PC-9 (cell line): ENCODE measurements at regions not wholly inside any gene's neighbourhood (a gene's known extent, or its start where the extent isn't known, plus 50 kb on each side); places are given as distances from the start of the nearest gene placed in this dataset.

Source experiments
- BruUV-seq: library from RNA; stranded (reverse); fragments of 400-500 nt; replicated peaks from 2 replicates; lab custom pipeline; 2021; lab: Mats Ljungman, UMichigan
- CTCF ChIA-PET: fragments of 300-600 bp; sonication (Branson Sonifier 250); formaldehyde crosslinking; loops from one replicate; lab custom pipeline; 2022; ENCODE audit warnings: antibody characterized with exemption; lab: Charles Lee
- POLR2A ChIA-PET: fragments of 300-600 bp; sonication (Branson Sonifier 250); formaldehyde crosslinking; loops from one replicate; lab custom pipeline; 2022; ENCODE audit warnings: antibody characterized with exemption; ENCODE audit not compliant: unreplicated experiment; lab: Charles Lee
- DNase-seq, 2 experiments: peaks; one replicate each; pipeline versions ENCODE4 v3.0.0 to v3.0.0-alpha.2; 2015 to 2022; ENCODE audit warnings: mixed read lengths in 1 of 2
- H2AFZ ChIP-seq: fragments of 200-600 bp; sonication (generic); 2 replicates; pipeline ENCODE4 v1.8.1; 2017; ENCODE audit warnings: antibody characterized with exemption
- H3F3A ChIP-seq: fragments of 200-600 bp; sonication (generic); 2 replicates; pipeline ENCODE4 v1.8.1; 2017; ENCODE audit warnings: antibody characterized with exemption, mild to moderate bottlenecking, low read depth; ENCODE audit not compliant: insufficient read depth
- H3K27ac ChIP-seq: fragments of 200-600 bp; sonication (generic); 2 replicates; pipeline ENCODE4 v1.6.1; 2016; ENCODE audit warnings: mixed run types
- H3K27me3 ChIP-seq: fragments of 200-600 bp; sonication (generic); 2 replicates; pipeline ENCODE4 v1.6.1; 2016; ENCODE audit warnings: low read depth, mixed run types; ENCODE audit not compliant: insufficient read depth
- H3K36me3 ChIP-seq: fragments of 200-600 bp; sonication (generic); 2 replicates; pipeline ENCODE4 v1.6.1; 2016; ENCODE audit warnings: low read depth, mixed run types
- H3K4me1 ChIP-seq: fragments of 200-600 bp; sonication (generic); replicated peaks from 2 replicates; pipeline ENCODE4 v1.6.1; 2016; ENCODE audit warnings: mixed run types; ENCODE audit not compliant: insufficient read depth
- H3K4me2 ChIP-seq: fragments of 200-600 bp; sonication (generic); 2 replicates; pipeline ENCODE4 v1.6.1; 2017; ENCODE audit warnings: mixed run types
- H3K4me3 ChIP-seq: fragments of 200-600 bp; sonication (generic); 2 replicates; pipeline ENCODE4 v1.6.1; 2016; ENCODE audit warnings: mixed run types
- H3K79me2 ChIP-seq: fragments of 200-600 bp; sonication (generic); 2 replicates; pipeline ENCODE4 v1.6.1; 2017; ENCODE audit warnings: low read depth, mixed run types
- H3K9me2 ChIP-seq: fragments of 200-600 bp; sonication (generic); 2 replicates; pipeline ENCODE4 v1.8.1; 2017; ENCODE audit warnings: mild to moderate bottlenecking; ENCODE audit not compliant: insufficient read depth
- H3K9me3 ChIP-seq: fragments of 200-600 bp; sonication (generic); 2 replicates; pipeline ENCODE4 v1.8.1; 2016; ENCODE audit warnings: low read depth; ENCODE audit not compliant: insufficient read depth
- H4K20me1 ChIP-seq: fragments of 200-600 bp; sonication (generic); 2 replicates; pipeline ENCODE4 v1.8.1; 2017; ENCODE audit not compliant: insufficient read depth
- EZH2 ChIP-seq: fragments of 200-600 bp; sonication (generic); IDR thresholded peaks from 2 replicates; pipeline ENCODE4 v1.8.0; 2017; ENCODE audit warnings: antibody characterized with exemption, low read depth
- intact Hi-C: fragments of 100-400 bp; cut with micrococcal nuclease; formaldehyde crosslinking; loops from one replicate; pipeline ENCODE4 v1.10.0; 2022; ENCODE audit not compliant: unreplicated experiment
- TF ChIP-seq, protein P1 (sequence below): fragments of 200-600 bp; sonication (generic); conservative IDR thresholded peaks from 2 replicates; pipeline ENCODE4 v1.6.1; 2017; ENCODE audit warnings: mixed run types, antibody characterized with exemption, mild to moderate bottlenecking, moderate library complexity

DNA sequence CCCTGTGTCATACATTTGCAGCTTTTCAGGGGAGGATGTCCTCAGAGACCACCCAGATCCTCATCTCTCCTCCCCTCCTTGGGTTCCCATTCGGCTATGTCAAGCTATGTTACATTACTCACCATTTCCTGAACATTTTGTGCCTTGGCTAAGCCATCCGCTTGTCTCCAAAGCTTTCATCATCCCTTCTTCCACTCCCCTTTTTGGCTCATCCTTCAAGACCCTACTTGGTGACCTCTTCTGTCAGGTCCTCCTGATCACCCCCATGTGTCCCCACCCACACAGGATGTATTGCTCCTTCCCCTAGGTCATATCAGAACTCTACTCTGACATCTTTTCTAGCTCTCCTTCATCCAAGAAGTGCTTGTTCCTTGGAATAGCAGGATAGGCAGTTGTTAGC, 81.8 kb downstream of the BOD1 start:
- no peak overlapping the region for H3K4me3 ChIP-seq
- no peak for DNase-seq
- no peaks in the 10 kb centered on the region for H3K36me3 ChIP-seq
- no peaks in the 10 kb centered on the region for H3K27me3 ChIP-seq
- ChIA-PET POLR2A (no interaction called here), CTCF (interaction anchor here (0.7 kb wide), 1 partner anchor 735 kb away, joined by 3 read pairs; no protein-coding TSS in a partner anchor)
- no peaks in the 10 kb centered on the region for H3K79me2 ChIP-seq
- H3K9me2 ChIP-seq: no peaks in the 10 kb centered on the region
- intact Hi-C loops: no loop called here
- H3K9me3 ChIP-seq: 0 out of 2 replicates have a peak, but pooled peaks cover 3% of the 10 kb centered on the region
- no peak overlapping the region for H2AFZ ChIP-seq
- no peak overlapping the region for H3K27ac ChIP-seq
- H3K4me1 ChIP-seq: peaks cover 13% of the 10 kb centered on the region; the same call in 1 of the 2 replicates
- H3K4me2 ChIP-seq: no peak overlapping the region
- no TSS peak for BruUV-seq
- no peaks in the 10 kb centered on the region; the same call in 1 of the 2 replicates for H3F3A ChIP-seq
- TF ChIP-seq, protein P1, sequence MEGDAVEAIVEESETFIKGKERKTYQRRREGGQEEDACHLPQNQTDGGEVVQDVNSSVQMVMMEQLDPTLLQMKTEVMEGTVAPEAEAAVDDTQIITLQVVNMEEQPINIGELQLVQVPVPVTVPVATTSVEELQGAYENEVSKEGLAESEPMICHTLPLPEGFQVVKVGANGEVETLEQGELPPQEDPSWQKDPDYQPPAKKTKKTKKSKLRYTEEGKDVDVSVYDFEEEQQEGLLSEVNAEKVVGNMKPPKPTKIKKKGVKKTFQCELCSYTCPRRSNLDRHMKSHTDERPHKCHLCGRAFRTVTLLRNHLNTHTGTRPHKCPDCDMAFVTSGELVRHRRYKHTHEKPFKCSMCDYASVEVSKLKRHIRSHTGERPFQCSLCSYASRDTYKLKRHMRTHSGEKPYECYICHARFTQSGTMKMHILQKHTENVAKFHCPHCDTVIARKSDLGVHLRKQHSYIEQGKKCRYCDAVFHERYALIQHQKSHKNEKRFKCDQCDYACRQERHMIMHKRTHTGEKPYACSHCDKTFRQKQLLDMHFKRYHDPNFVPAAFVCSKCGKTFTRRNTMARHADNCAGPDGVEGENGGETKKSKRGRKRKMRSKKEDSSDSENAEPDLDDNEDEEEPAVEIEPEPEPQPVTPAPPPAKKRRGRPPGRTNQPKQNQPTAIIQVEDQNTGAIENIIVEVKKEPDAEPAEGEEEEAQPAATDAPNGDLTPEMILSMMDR: no peak
- no peak for TF ChIP-seq EZH2
- no peaks in the 10 kb centered on the region for H4K20me1 ChIP-seq

DNA sequence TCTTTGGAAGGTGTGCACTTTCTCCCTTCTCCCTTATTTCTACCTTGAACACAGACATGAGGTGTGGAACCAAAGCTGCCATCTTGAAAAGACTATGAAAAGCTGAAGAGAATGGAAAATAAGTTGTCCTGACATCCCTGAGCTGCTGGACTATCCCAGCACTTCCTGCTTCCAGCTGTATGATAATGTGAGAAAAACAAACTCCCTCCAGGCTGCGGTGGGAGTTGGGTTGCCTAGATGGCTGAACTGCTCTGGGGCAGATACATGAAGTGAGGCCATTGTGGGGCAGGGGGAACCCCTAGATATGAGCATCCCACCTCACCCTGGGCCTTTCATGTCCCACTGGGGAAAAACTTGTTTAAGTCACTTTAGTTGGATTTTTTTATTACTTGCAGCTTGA, 82.4 kb downstream of the BOD1 start:
- DNase-seq: no peak
- 0 out of 2 replicates have a peak, but pooled peaks cover 3% of the 10 kb centered on the region for H3K9me3 ChIP-seq
- H3K4me1 ChIP-seq: peaks cover 13% of the 10 kb centered on the region; the same call in 1 of the 2 replicates
- H3K79me2 ChIP-seq: no peaks in the 10 kb centered on the region
- POLR2A ChIA-PET: no interaction called here
- H3K27me3 ChIP-seq: no peaks in the 10 kb centered on the region
- no TSS peak for BruUV-seq
- no peak overlapping the region for H3K27ac ChIP-seq
- no peak overlapping the region for H3K4me3 ChIP-seq
- CTCF ChIA-PET: interaction anchor here (0.6 to 0.7 kb wide), 2 partner anchors 102 to 736 kb away, joined by 3 to 4 read pairs; no protein-coding TSS in a partner anchor
- no peaks in the 10 kb centered on the region for H3K9me2 ChIP-seq
- intact Hi-C loops: no loop called here
- no peaks in the 10 kb centered on the region; the same call in 1 of the 2 replicates for H3F3A ChIP-seq
- TF ChIP-seq, protein P1: no peak
- no peak for TF ChIP-seq EZH2
- no peak overlapping the region for H3K4me2 ChIP-seq
- no peak overlapping the region for H2AFZ ChIP-seq
- H4K20me1 ChIP-seq: no peaks in the 10 kb centered on the region
- H3K36me3 ChIP-seq: no peaks in the 10 kb centered on the region

DNA sequence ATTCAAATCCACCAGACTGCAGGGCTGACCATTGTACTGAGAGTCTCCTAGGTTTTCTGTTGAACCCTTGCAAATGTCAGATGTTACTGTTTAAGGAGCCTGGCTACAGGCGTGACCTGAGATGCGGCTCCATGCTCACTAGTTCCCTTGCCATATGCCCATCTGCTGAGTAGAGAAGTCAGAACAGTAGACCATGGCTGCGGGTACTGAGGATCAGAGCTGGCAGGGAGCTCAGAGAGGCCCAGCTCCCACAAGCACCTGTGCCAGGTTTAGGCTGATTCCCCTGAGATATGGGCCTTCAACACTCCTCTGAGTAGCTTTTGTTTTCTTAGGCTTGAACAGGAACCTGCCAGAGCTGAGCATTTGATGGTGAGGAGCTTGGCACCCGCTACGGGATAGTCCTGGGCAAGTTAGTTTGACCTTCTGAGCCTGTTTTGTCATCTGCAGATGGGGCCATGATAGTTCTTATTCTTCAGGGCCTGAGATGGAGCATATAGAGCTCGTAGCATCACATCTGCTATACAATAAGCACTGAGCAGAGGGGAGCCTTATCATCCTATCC, 83.7 kb downstream of the BOD1 start:
- Histone ChIP-seq H3K4me1 (peaks cover 13% of the 10 kb centered on the region; the same call in 1 of the 2 replicates), H3K27ac (no peak overlapping the region), H3K4me3 (no peak overlapping the region), H3K27me3 (no peaks in the 10 kb centered on the region), H3K9me3 (0 out of 2 replicates have a peak, but pooled peaks cover 3% of the 10 kb centered on the region), H3K9me2 (no peaks in the 10 kb centered on the region), H2AFZ (no peak overlapping the region), H3K4me2 (no peak overlapping the region), H3F3A (no peaks in the 10 kb centered on the region; the same call in 1 of the 2 replicates), H4K20me1 (no peaks in the 10 kb centered on the region), H3K79me2 (no peaks in the 10 kb centered on the region), H3K36me3 (no peaks in the 10 kb centered on the region)
- no peak for TF ChIP-seq EZH2
- TF ChIP-seq, protein P1: no peak
- ChIA-PET CTCF (interaction anchor here (0.5 kb wide), 1 partner anchor 200 kb away, joined by 8 read pairs; no protein-coding TSS in a partner anchor), POLR2A (no interaction called here)
- BruUV-seq: no TSS peak
- no peak for DNase-seq
- intact Hi-C loops: no loop called here
